ENCODE measurements at regions not wholly inside any gene's neighbourhood (a gene's known extent, or its start where the extent isn't known, plus 50 kb on each side); places are given as distances from the start of the nearest gene placed in this dataset.

GRCh38 chr4:115485402-115485801, 372.0 kb upstream of the NDST4 start:
- no CpG with 5 or more reads among the region's 2 CpGs for WGBS, 2 experiments (ENCODE audit: extremely low coverage in 2 of 2, insufficient read length in 1 of 2)
- H2AK5ac ChIP-seq (ENCODE audit: low read depth, low read length) = no peak overlapping the region
- no peak overlapping the region for H2AK9ac ChIP-seq (replicated peaks; ENCODE audit: low read depth, low read length, poor library complexity)
- H3K14ac ChIP-seq (replicated peaks; ENCODE audit: low read depth, low read length) = no peak overlapping the region
- H3K79me1 ChIP-seq (ENCODE audit: low read depth in 1 of 2, low read length in 2 of 2) = no peaks in the 10 kb centered on the region
- no peak for DNase-seq
- H3K18ac ChIP-seq (ENCODE audit: low read depth, low read length) = no peak overlapping the region
- no peak overlapping the region for H4K5ac ChIP-seq (ENCODE audit: low read depth, low read length)
- H3K4me1 ChIP-seq (ENCODE audit: control insufficient read depth, insufficient read depth, low read length) = no peaks in the 10 kb centered on the region
- H3K4ac ChIP-seq (ENCODE audit: low read depth, low read length) = no peak overlapping the region
- dilution Hi-C loops (cut with HindIII; ENCODE audit: low sequenced_read_pairs, unreplicated experiment) = no loop called here
- H2BK120ac ChIP-seq (ENCODE audit: low read depth, low read length) = no peak overlapping the region
- no peaks in the 10 kb centered on the region for H3K27me3 ChIP-seq (ENCODE audit: control insufficient read depth, insufficient read depth, low read length)
- no peak overlapping the region for H3K4me2 ChIP-seq (ENCODE audit: low read depth, low read length)
- H3K27ac ChIP-seq (ENCODE audit: insufficient read depth, low read length) = no peak overlapping the region
- no peak overlapping the region for H2AFZ ChIP-seq (replicated peaks; ENCODE audit: low read length, poor library complexity)
- ATAC-seq (ENCODE audit: low read depth) = no peak
- H3K36me3 ChIP-seq (ENCODE audit: control insufficient read depth, insufficient read depth, low read length) = no peaks in the 10 kb centered on the region
- peaks cover 8% of the 10 kb centered on the region for H3K9me3 ChIP-seq (ENCODE audit: control insufficient read depth, insufficient read depth, low read length)
- H4K20me1 ChIP-seq (ENCODE audit: insufficient read depth, low read length) = no peaks in the 10 kb centered on the region
- no peak overlapping the region for H3K9ac ChIP-seq (ENCODE audit: low read depth, low read length)
- no peak overlapping the region for H4K8ac ChIP-seq (ENCODE audit: low read depth in 2 of 2, low read length in 2 of 2)
- no peak overlapping the region for H2BK20ac ChIP-seq (ENCODE audit: low read depth, low read length)
- H3K23ac ChIP-seq (ENCODE audit: low read depth, low read length) = no peak overlapping the region
- no peak overlapping the region for H2BK15ac ChIP-seq (ENCODE audit: low read depth, low read length)
- TF ChIP-seq NFE2L2 (IDR thresholded peaks at IDR 0.05; ENCODE audit: low read depth, low read length) = no peak
- TF ChIP-seq BHLHE40 (IDR thresholded peaks at IDR 0.05; ENCODE audit: low read depth, low read length) = no peak
- no peak for TF ChIP-seq MXI1 (IDR thresholded peaks at IDR 0.05; ENCODE audit: borderline replicate concordance, low read depth, low read length)
- TF ChIP-seq RCOR1 (IDR thresholded peaks at IDR 0.05; ENCODE audit: insufficient replicate concordance, low read length) = no peak
- no peak for TF ChIP-seq CEBPB (IDR thresholded peaks at IDR 0.05; ENCODE audit: low read depth, low read length)
- TF ChIP-seq ELK1 (IDR thresholded peaks at IDR 0.05; ENCODE audit: borderline replicate concordance, low read depth, low read length) = no peak
- TF ChIP-seq FOS (IDR thresholded peaks at IDR 0.05; ENCODE audit: low read depth, low read length) = no peak
- no peak for TF ChIP-seq CHD1 (IDR thresholded peaks at IDR 0.05; ENCODE audit: low read depth, low read length)
- no TSS peak for BruUV-seq (replicated peaks)
- ChIA-PET POLR2A (ENCODE audit: unreplicated experiment) (no interaction called here), CTCF (no interaction called here)
- intact Hi-C loops (cut with micrococcal nuclease) = no loop called here
- H2BK5ac ChIP-seq (ENCODE audit: low read depth, low read length, poor library complexity, severe bottlenecking) = no peak overlapping the region
- no peak overlapping the region for H3K4me3 ChIP-seq (ENCODE audit: insufficient read depth, low read depth, low read length)
- no peaks in the 10 kb centered on the region for H3K9me1 ChIP-seq (ENCODE audit: insufficient read depth, low read length)
- in situ Hi-C loops (cut with MboI; ENCODE audit: low sequenced_read_pairs) = no loop called here
- no peak overlapping the region for H4K91ac ChIP-seq (ENCODE audit: insufficient read depth, low read depth, low read length)
- no peak overlapping the region for H3K56ac ChIP-seq (ENCODE audit: extremely low read depth, insufficient read depth, low read length)

Data from IMR-90 (cell line).